Non-pigmented ciliary epithelial cell (primary cell): ENCODE measurements at regions not wholly inside any gene's neighbourhood (a gene's known extent, or its start where the extent isn't known, plus 50 kb on each side); places are given as distances from the start of the nearest gene placed in this dataset.
"Not testable (repeated sequence)": the region's sequence is repeated elsewhere in the genome, so short reads cannot be mapped to it uniquely, and the experiment has no call there.

Experiments
- DNase-seq: peaks from one replicate; pipeline ENCODE4 v3.0.0-alpha.2; 2010; ENCODE audit warnings: low read depth

GRCh38 chrX:21219208-21219607 is 155.0 kb upstream of the CNKSR2 start:
- not testable (repeated sequence) for DNase-seq

GRCh38 chrX:21225643-21226042 is 148.6 kb upstream of the CNKSR2 start:
- no peak for DNase-seq

- not testable (repeated sequence) for DNase-seq
Observed at GRCh38 chrX:21228974-21229373, 145.2 kb upstream of the CNKSR2 start.

- no peak for DNase-seq
Observed at GRCh38 chrX:21255032-21255618, 119.1 kb upstream of the CNKSR2 start.

GRCh38 chrX:21266949-21267348 is 107.3 kb upstream of the CNKSR2 start:
- DNase-seq = no peak

GRCh38 chrX:21276736-21277433 is 97.3 kb upstream of the CNKSR2 start:
- DNase-seq = no peak

- no peak for DNase-seq
Observed at GRCh38 chrX:21289232-21289631, 85.0 kb upstream of the CNKSR2 start.

GRCh38 chrX:21295246-21295820 is 78.9 kb upstream of the CNKSR2 start:
- DNase-seq = no peak

- no peak for DNase-seq
Observed at GRCh38 chrX:21305799-21306336, 68.3 kb upstream of the CNKSR2 start.

- DNase-seq = no peak
Observed at GRCh38 chrX:21319323-21319722, 54.9 kb upstream of the CNKSR2 start.
